ENCODE measurements at regions not wholly inside any gene's neighbourhood (a gene's known extent, or its start where the extent isn't known, plus 50 kb on each side); places are given as distances from the start of the nearest gene placed in this dataset.

DNA sequence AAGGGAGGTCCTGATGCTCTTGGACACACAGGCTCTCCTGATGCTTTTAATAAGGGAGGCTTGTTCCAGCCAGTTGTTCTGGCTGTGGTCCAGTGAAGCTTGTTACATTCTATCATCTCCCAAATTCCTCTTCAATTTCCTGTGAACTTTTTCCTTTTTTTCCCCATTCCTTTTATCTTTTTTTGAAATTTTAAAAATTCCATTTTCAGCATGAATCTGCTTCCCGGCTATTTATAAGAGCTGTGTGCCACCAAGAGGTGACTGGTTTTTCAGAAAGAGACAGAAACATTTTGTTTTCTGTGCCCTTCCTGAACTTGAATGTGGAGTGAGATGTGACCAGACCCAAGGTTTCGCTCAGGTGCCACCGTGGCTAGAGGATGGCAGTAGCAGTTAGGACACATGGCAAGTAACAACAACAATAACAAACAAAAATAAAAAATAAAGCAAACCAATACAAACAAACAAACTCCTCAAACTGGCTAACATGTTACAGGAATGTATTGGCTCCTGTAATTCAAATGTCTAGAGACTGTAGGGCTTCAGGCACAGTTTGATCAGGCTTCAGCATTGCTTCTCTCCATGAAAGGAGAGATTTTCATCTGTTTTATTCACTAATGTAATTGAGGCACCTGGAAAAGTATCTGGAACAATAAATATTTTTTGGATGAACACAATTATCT, 121.1 kb downstream of the BOD1 start:
- POLR2A ChIA-PET (ENCODE audit: unreplicated experiment) = interaction anchor here (0.5 to 0.7 kb wide), 2 partner anchors 158 to 175 kb away, joined by 3 to 6 read pairs; no protein-coding TSS in a partner anchor
- Histone ChIP-seq H2BK15ac (ENCODE audit: low read depth, low read length) (peak overlapping the region; percentile 87; the same call in 2 of the 3 replicates), H3K79me1 (ENCODE audit: low read depth in 1 of 2, low read length in 2 of 2) (no peaks in the 10 kb centered on the region), H3K27me3 (ENCODE audit: control insufficient read depth, insufficient read depth, low read length) (no peaks in the 10 kb centered on the region), H4K91ac (ENCODE audit: insufficient read depth, low read depth, low read length) (peak overlapping the region; percentile 54; the same call in 1 of the 2 replicates), H3K4me3 (ENCODE audit: insufficient read depth, low read depth, low read length) (no peak overlapping the region), H4K8ac (ENCODE audit: low read depth in 2 of 2, low read length in 2 of 2) (peak overlapping the region in 1 of 2 experiments; percentile 59), H3K14ac (replicated peaks; ENCODE audit: low read depth, low read length) (peak overlapping the region; percentile 65; the same call in 1 of the 2 replicates), H3K9me1 (ENCODE audit: insufficient read depth, low read length) (peaks cover 7% of the 10 kb centered on the region; the same call in 1 of the 2 replicates), H2AFZ (replicated peaks; ENCODE audit: low read length, poor library complexity) (no peak overlapping the region), H3K4ac (ENCODE audit: low read depth, low read length) (peak overlapping the region; percentile 95), H3K9ac (ENCODE audit: low read depth, low read length) (0 out of 2 replicates have a peak overlapping the region, but pooled peaks have one; percentile 51), H3K36me3 (ENCODE audit: control insufficient read depth, insufficient read depth, low read length) (no peaks in the 10 kb centered on the region), H3K4me2 (ENCODE audit: low read depth, low read length) (no peak overlapping the region), H3K18ac (ENCODE audit: low read depth, low read length) (peak overlapping the region; percentile 96), H3K4me1 (ENCODE audit: control insufficient read depth, insufficient read depth, low read length) (peaks cover 21% of the 10 kb centered on the region), H3K56ac (ENCODE audit: extremely low read depth, insufficient read depth, low read length) (peak overlapping the region; percentile 18; the same call in 1 of the 2 replicates), H2BK120ac (ENCODE audit: low read depth, low read length) (peak overlapping the region; percentile 96), H3K27ac (ENCODE audit: insufficient read depth, low read length) (peak overlapping the region; percentile 88; the same call in 1 of the 2 replicates), H4K20me1 (ENCODE audit: insufficient read depth, low read length) (no peaks in the 10 kb centered on the region), H2AK9ac (replicated peaks; ENCODE audit: low read depth, low read length, poor library complexity) (no peak overlapping the region), H2BK5ac (ENCODE audit: low read depth, low read length, poor library complexity, severe bottlenecking) (peak overlapping the region; percentile 48), H3K9me3 (ENCODE audit: control insufficient read depth, insufficient read depth, low read length) (no peaks in the 10 kb centered on the region), H2AK5ac (ENCODE audit: low read depth, low read length) (peak overlapping the region; percentile 93), H4K5ac (ENCODE audit: low read depth, low read length) (peak overlapping the region; percentile 53; the same call in 1 of the 2 replicates), H3K23ac (ENCODE audit: low read depth, low read length) (peak overlapping the region; percentile 48; the same call in 1 of the 2 replicates), H2BK20ac (ENCODE audit: low read depth, low read length) (peak overlapping the region; percentile 87)
- in situ Hi-C loops (cut with MboI; ENCODE audit: low sequenced_read_pairs) (no loop called here), intact Hi-C loops (cut with micrococcal nuclease) (loop anchor here (1.0 to 5.0 kb wide), 2 partner anchors 77 to 171 kb away; no protein-coding TSS in a partner anchor), dilution Hi-C loops (cut with HindIII; ENCODE audit: low sequenced_read_pairs, unreplicated experiment) (no loop called here)
- ATAC-seq (ENCODE audit: low read depth) = no peak
- DNase-seq = peak; percentile 25
- BruUV-seq (replicated peaks) = no TSS peak
- TF ChIP-seq, protein P1, sequence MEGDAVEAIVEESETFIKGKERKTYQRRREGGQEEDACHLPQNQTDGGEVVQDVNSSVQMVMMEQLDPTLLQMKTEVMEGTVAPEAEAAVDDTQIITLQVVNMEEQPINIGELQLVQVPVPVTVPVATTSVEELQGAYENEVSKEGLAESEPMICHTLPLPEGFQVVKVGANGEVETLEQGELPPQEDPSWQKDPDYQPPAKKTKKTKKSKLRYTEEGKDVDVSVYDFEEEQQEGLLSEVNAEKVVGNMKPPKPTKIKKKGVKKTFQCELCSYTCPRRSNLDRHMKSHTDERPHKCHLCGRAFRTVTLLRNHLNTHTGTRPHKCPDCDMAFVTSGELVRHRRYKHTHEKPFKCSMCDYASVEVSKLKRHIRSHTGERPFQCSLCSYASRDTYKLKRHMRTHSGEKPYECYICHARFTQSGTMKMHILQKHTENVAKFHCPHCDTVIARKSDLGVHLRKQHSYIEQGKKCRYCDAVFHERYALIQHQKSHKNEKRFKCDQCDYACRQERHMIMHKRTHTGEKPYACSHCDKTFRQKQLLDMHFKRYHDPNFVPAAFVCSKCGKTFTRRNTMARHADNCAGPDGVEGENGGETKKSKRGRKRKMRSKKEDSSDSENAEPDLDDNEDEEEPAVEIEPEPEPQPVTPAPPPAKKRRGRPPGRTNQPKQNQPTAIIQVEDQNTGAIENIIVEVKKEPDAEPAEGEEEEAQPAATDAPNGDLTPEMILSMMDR (conservative IDR thresholded peaks at IDR 0.05; ENCODE audit: low read depth, low read length) = peak; percentile 24; the same call in 1 of the 2 replicates
- TF ChIP-seq FOS (IDR thresholded peaks at IDR 0.05; ENCODE audit: low read depth, low read length) (no peak), RAD21 (IDR thresholded peaks at IDR 0.05; ENCODE audit: low read length) (peak; percentile 15; the same call in 1 of the 2 replicates)
- CTCF ChIA-PET = interaction anchor here (0.6 to 1.9 kb wide), 5 partner anchors 18 to 104 kb away, joined by 3 to 11 read pairs (median 3); no protein-coding TSS in a partner anchor
- no CpG with 5 or more reads among the region's 3 CpGs for WGBS, 2 experiments (ENCODE audit: extremely low coverage in 2 of 2, insufficient read length in 1 of 2)
